22Rv1 (cell line): ENCODE measurements at regions not wholly inside any gene's neighbourhood (a gene's known extent, or its start where the extent isn't known, plus 50 kb on each side); places are given as distances from the start of the nearest gene placed in this dataset.

Source experiments
- CTCF ChIP-seq: fragments of 450-650 bp; IDR thresholded peaks from 2 replicates; pipeline ENCODE4 v1.5.1; 2017; ENCODE audit warnings: mild to moderate bottlenecking
- ZFX ChIP-seq: fragments of 450-650 bp; IDR thresholded peaks from 2 replicates; pipeline ENCODE4 v1.6.1; 2017; ENCODE audit warnings: antibody characterized with exemption, borderline replicate concordance

- no peak for TF ChIP-seq CTCF
- no peak for TF ChIP-seq ZFX
Measured at GRCh38 chr17:71878271-71878670, 242.5 kb upstream of the SOX9 start.
